Thyroid gland (tissue), 4 donors: ENCODE measurements at regions not wholly inside any gene's neighbourhood (a gene's known extent, or its start where the extent isn't known, plus 50 kb on each side); places are given as distances from the start of the nearest gene placed in this dataset.

ENCODE experiments used
- POLR2A ChIP-seq, 2 donors: fragments of 450-650 bp; IDR thresholded peaks; one replicate each; pipeline ENCODE4 v1.6.1; 2017; ENCODE audit warnings: antibody characterized with exemption in 2 of 2, mild to moderate bottlenecking in 2 of 2, moderate library complexity in 1 of 2
- TF ChIP-seq, protein P1 (sequence below), 6 experiments: fragments of 200-600 bp in 3 of 6; fragments of 450-650 bp in 3 of 6; sonication (generic) in 3 of 6; IDR thresholded peaks; one replicate each; pipeline ENCODE4 v1.5.1; 2016 to 2019; ENCODE audit warnings: antibody characterized with exemption in 6 of 6, mild to moderate bottlenecking in 2 of 6, inconsistent platforms in 1 of 6, moderate library complexity in 1 of 6

DNA sequence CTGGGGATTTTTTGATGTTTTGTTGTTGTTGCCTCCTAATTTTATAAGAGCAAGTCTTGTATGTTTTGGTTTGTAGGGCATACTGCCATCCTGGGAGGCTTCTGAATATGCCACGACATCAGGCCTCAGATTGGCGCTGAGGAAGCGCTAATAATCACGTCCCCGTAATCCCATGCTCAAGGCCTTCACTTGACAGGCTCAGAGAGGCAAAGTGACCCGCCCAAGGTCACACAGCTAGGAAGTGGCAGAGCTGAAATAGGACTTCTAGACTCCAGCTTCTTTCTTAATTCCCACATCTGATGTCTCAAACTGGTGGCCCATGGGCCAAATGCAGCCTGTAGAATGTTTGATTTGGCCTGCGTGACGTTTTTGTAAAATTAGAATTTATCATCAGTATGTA, 73.5 kb upstream of the PTPN1 start:
- TF ChIP-seq POLR2A (IDR thresholded peaks at IDR 0.05): no peak
- TF ChIP-seq, protein P1, sequence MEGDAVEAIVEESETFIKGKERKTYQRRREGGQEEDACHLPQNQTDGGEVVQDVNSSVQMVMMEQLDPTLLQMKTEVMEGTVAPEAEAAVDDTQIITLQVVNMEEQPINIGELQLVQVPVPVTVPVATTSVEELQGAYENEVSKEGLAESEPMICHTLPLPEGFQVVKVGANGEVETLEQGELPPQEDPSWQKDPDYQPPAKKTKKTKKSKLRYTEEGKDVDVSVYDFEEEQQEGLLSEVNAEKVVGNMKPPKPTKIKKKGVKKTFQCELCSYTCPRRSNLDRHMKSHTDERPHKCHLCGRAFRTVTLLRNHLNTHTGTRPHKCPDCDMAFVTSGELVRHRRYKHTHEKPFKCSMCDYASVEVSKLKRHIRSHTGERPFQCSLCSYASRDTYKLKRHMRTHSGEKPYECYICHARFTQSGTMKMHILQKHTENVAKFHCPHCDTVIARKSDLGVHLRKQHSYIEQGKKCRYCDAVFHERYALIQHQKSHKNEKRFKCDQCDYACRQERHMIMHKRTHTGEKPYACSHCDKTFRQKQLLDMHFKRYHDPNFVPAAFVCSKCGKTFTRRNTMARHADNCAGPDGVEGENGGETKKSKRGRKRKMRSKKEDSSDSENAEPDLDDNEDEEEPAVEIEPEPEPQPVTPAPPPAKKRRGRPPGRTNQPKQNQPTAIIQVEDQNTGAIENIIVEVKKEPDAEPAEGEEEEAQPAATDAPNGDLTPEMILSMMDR (IDR thresholded peaks at IDR 0.05): no peak
